HEK293 (cell line): ENCODE measurements at regions not wholly inside any gene's neighbourhood (a gene's known extent, or its start where the extent isn't known, plus 50 kb on each side); places are given as distances from the start of the nearest gene placed in this dataset.

ENCODE experiments used
- CTCF ChIA-PET: fragments of 350-600 bp; formaldehyde crosslinking; extraction: SDS; loops from one replicate; lab custom pipeline; 2021; ENCODE audit warnings: antibody characterized with exemption; lab: Yijun Ruan, JAX
- POLR2A ChIA-PET: fragments of 300-600 bp; formaldehyde crosslinking; extraction: SDS; loops from one replicate; lab custom pipeline; 2020; ENCODE audit warnings: antibody characterized with exemption, inconsistent platforms; lab: Yijun Ruan, JAX
- H3K27ac ChIP-seq: fragments of 200-500 bp; sonication (Bioruptor generic); 2 replicates; pipeline ENCODE4 v1.5.1; 2014; ENCODE audit warnings: low read depth, low read length, control low read depth, inconsistent platforms; ENCODE audit errors: extremely low read depth
- H3K36me3 ChIP-seq, 2 experiments: fragments of 200-500 bp in 1 of 2; sonication (Bioruptor generic) in 1 of 2; 1 replicate in 1 of 2; 2 replicates in 1 of 2; pipeline ENCODE4 v1.5.1; 2014 to 2017; ENCODE audit warnings: inconsistent platforms in 2 of 2, low read length in 2 of 2; ENCODE audit not compliant: control insufficient read depth in 2 of 2, insufficient read depth in 1 of 2
- H3K4me1 ChIP-seq: fragments of 200-500 bp; sonication (Bioruptor generic); 2 replicates; pipeline ENCODE4 v1.5.1; 2014; ENCODE audit warnings: mild to moderate bottlenecking, low read length, inconsistent platforms; ENCODE audit not compliant: control insufficient read depth, insufficient read depth
- H3K4me3 ChIP-seq: 2 replicates; pipeline ENCODE4 v1.5.1; 2011; ENCODE audit warnings: low read depth, mild to moderate bottlenecking, control low read depth, low read length, moderate library complexity
- H3K9me3 ChIP-seq: fragments of 200-500 bp; sonication (Bioruptor generic); 2 replicates; pipeline ENCODE4 v1.5.1; 2014; ENCODE audit warnings: low read depth, low read length, inconsistent platforms; ENCODE audit not compliant: control insufficient read depth, insufficient read depth
- GLI4 ChIP-seq: fragments of 450-650 bp; formaldehyde crosslinking; IDR thresholded peaks from 2 replicates; pipeline ENCODE4 v1.5.1; 2016; ENCODE audit warnings: missing biosample characterization, missing genetic modification characterization
- KLF9 ChIP-seq: fragments of 450-650 bp; formaldehyde crosslinking; IDR thresholded peaks from 2 replicates; pipeline ENCODE4 v1.5.1; 2016; ENCODE audit warnings: missing biosample characterization, missing genetic modification characterization, low read depth
- TRIM28 ChIP-seq: IDR thresholded peaks from 2 replicates; pipeline ENCODE4 v1.6.1; 2011; ENCODE audit warnings: low read length, control low read depth, borderline replicate concordance
- WT1 ChIP-seq: fragments of 450-650 bp; formaldehyde crosslinking; IDR thresholded peaks from 2 replicates; pipeline ENCODE4 v1.5.1; 2016; ENCODE audit warnings: missing biosample characterization, missing genetic modification characterization
- YY1 ChIP-seq: fragments of 450-650 bp; formaldehyde crosslinking; IDR thresholded peaks from 2 replicates; pipeline ENCODE4 v1.5.1; 2018; ENCODE audit warnings: missing biosample characterization, missing genetic modification characterization
- ZFP3 ChIP-seq: fragments of 450-650 bp; formaldehyde crosslinking; IDR thresholded peaks from 2 replicates; pipeline ENCODE4 v1.5.1; 2016; ENCODE audit warnings: low read depth, missing biosample characterization, missing genetic modification characterization
- ZNF10 ChIP-seq: fragments of 450-650 bp; formaldehyde crosslinking; IDR thresholded peaks from 2 replicates; pipeline ENCODE4 v1.5.1; 2017; ENCODE audit warnings: missing biosample characterization, missing genetic modification characterization
- ZNF121 ChIP-seq: fragments of 450-650 bp; formaldehyde crosslinking; IDR thresholded peaks from 2 replicates; pipeline ENCODE4 v1.5.1; 2016; ENCODE audit warnings: missing biosample characterization, missing genetic modification characterization
- ZNF146 ChIP-seq: fragments of 450-650 bp; formaldehyde crosslinking; IDR thresholded peaks from 2 replicates; pipeline ENCODE4 v1.5.1; 2016; ENCODE audit warnings: missing biosample characterization, missing genetic modification characterization
- ZNF175 ChIP-seq: fragments of 450-650 bp; formaldehyde crosslinking; IDR thresholded peaks from 2 replicates; pipeline ENCODE4 v1.5.1; 2016; ENCODE audit warnings: missing biosample characterization, missing genetic modification characterization
- ZNF23 ChIP-seq: fragments of 450-650 bp; formaldehyde crosslinking; IDR thresholded peaks from 2 replicates; pipeline ENCODE4 v1.5.1; 2016; ENCODE audit warnings: missing biosample characterization, missing genetic modification characterization, borderline replicate concordance
- ZNF274 ChIP-seq, 2 experiments: fragments of 200-500 bp in 1 of 2; fragments of 450-650 bp in 1 of 2; sonication (Bioruptor generic) in 1 of 2; formaldehyde crosslinking in 1 of 2; IDR thresholded peaks; 2 replicates each; pipeline versions ENCODE4 v1.5.1 to v1.6.1; 2014 to 2016; ENCODE audit warnings: borderline replicate concordance in 1 of 2, inconsistent platforms in 1 of 2, low read length in 1 of 2, missing biosample characterization in 1 of 2, missing genetic modification characterization in 1 of 2
- ZNF311 ChIP-seq: fragments of 450-650 bp; formaldehyde crosslinking; IDR thresholded peaks from 2 replicates; pipeline ENCODE4 v1.5.1; 2017; ENCODE audit warnings: missing biosample characterization, missing genetic modification characterization, borderline replicate concordance
- ZNF416 ChIP-seq: fragments of 450-650 bp; formaldehyde crosslinking; IDR thresholded peaks from 2 replicates; pipeline ENCODE4 v1.5.1; 2016; ENCODE audit warnings: missing biosample characterization, missing genetic modification characterization
- ZNF501 ChIP-seq: fragments of 450-650 bp; formaldehyde crosslinking; IDR thresholded peaks from 2 replicates; pipeline ENCODE4 v1.5.1; 2016; ENCODE audit warnings: missing biosample characterization, missing genetic modification characterization
- ZNF514 ChIP-seq: fragments of 450-650 bp; formaldehyde crosslinking; IDR thresholded peaks from 2 replicates; pipeline ENCODE4 v1.5.1; 2016; ENCODE audit warnings: missing biosample characterization, missing genetic modification characterization
- ZNF521 ChIP-seq: fragments of 450-650 bp; formaldehyde crosslinking; IDR thresholded peaks from 2 replicates; pipeline ENCODE4 v1.5.1; 2017; ENCODE audit warnings: missing biosample characterization, mild to moderate bottlenecking, missing genetic modification characterization
- ZNF544 ChIP-seq: fragments of 450-650 bp; formaldehyde crosslinking; IDR thresholded peaks from 2 replicates; pipeline ENCODE4 v1.5.0; 2017; ENCODE audit warnings: missing biosample characterization, missing genetic modification characterization
- ZNF558 ChIP-seq: fragments of 450-650 bp; formaldehyde crosslinking; IDR thresholded peaks from 2 replicates; pipeline ENCODE4 v1.5.1; 2016; ENCODE audit warnings: missing biosample characterization, missing genetic modification characterization
- ZNF560 ChIP-seq: fragments of 450-650 bp; formaldehyde crosslinking; IDR thresholded peaks from 2 replicates; pipeline ENCODE4 v1.5.1; 2017; ENCODE audit warnings: missing biosample characterization, missing genetic modification characterization, borderline replicate concordance
- ZNF596 ChIP-seq: fragments of 450-650 bp; IDR thresholded peaks from 2 replicates; pipeline ENCODE4 v1.5.0; 2018; ENCODE audit warnings: missing biosample characterization, mild to moderate bottlenecking, missing genetic modification characterization, moderate library complexity
- ZNF600 ChIP-seq: fragments of 450-650 bp; formaldehyde crosslinking; IDR thresholded peaks from 2 replicates; pipeline ENCODE4 v1.5.1; 2016; ENCODE audit warnings: missing biosample characterization, missing genetic modification characterization
- ZNF701 ChIP-seq: fragments of 450-650 bp; formaldehyde crosslinking; IDR thresholded peaks from 2 replicates; pipeline ENCODE4 v1.5.1; 2016; ENCODE audit warnings: missing biosample characterization, missing genetic modification characterization
- ZNF707 ChIP-seq: fragments of 450-650 bp; formaldehyde crosslinking; IDR thresholded peaks from 2 replicates; pipeline ENCODE4 v1.5.1; 2016; ENCODE audit warnings: missing biosample characterization, missing genetic modification characterization
- ZNF785 ChIP-seq: fragments of 450-650 bp; formaldehyde crosslinking; IDR thresholded peaks from 2 replicates; pipeline ENCODE4 v1.5.1; 2016; ENCODE audit warnings: missing biosample characterization, missing genetic modification characterization
- ZSCAN30 ChIP-seq: fragments of 450-650 bp; IDR thresholded peaks from 2 replicates; pipeline ENCODE4 v1.5.1; 2018; ENCODE audit warnings: missing biosample characterization, mild to moderate bottlenecking, missing genetic modification characterization, moderate library complexity
- TF ChIP-seq, protein P1 (sequence below): fragments of 450-650 bp; formaldehyde crosslinking; IDR thresholded peaks from 2 replicates; pipeline ENCODE4 v1.5.1; 2016; ENCODE audit warnings: missing biosample characterization, missing genetic modification characterization
- TF ChIP-seq, protein P2 (sequence below): fragments of 450-650 bp; formaldehyde crosslinking; optimal IDR thresholded peaks from 2 replicates; pipeline ENCODE3; 2016; ENCODE audit warnings: missing biosample characterization, mild to moderate bottlenecking, missing genetic modification characterization
- TF ChIP-seq, protein P3 (sequence below): fragments of 450-650 bp; formaldehyde crosslinking; IDR thresholded peaks from 2 replicates; pipeline ENCODE4 v1.5.1; 2016; ENCODE audit warnings: missing biosample characterization, missing genetic modification characterization
- TF ChIP-seq, protein P4 (sequence below): fragments of 450-650 bp; formaldehyde crosslinking; IDR thresholded peaks from 2 replicates; pipeline ENCODE4 v1.5.1; 2016; ENCODE audit warnings: missing biosample characterization, missing genetic modification characterization, low read depth
- TF ChIP-seq, protein P5 (sequence below): fragments of 450-650 bp; formaldehyde crosslinking; IDR thresholded peaks from 2 replicates; pipeline ENCODE4 v1.5.1; 2016; ENCODE audit warnings: missing biosample characterization, missing genetic modification characterization

DNA sequence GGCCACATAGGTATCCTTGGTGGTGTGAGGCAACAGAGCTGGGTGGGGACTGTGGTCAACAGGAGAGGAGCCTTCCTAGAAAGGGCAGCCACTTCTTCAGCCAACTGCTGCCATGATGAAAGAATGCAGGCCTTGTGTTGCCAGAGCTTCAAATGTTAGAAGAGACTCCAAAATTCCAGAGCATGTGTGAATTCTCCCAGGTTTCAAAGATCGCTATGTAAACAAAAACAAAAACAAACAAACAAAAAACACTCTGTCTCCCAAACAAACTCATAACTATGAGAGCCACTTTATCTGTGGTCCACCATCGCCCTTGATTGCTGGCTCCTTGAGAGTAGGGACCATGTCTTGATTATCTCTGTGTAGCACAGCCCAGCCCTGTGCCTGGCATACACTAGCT lies 55.5 kb upstream of the ZNF423 start:
- CTCF ChIA-PET = interaction anchor here (0.6 to 1.8 kb wide), 2 partner anchors 10 to 89 kb away, joined by 3 to 4 read pairs; no protein-coding TSS in a partner anchor
- TF ChIP-seq GLI4 (tag by site-specific recombination) = no peak
- no peak for TF ChIP-seq ZFP3 (tag by site-specific recombination)
- TF ChIP-seq, protein P1, sequence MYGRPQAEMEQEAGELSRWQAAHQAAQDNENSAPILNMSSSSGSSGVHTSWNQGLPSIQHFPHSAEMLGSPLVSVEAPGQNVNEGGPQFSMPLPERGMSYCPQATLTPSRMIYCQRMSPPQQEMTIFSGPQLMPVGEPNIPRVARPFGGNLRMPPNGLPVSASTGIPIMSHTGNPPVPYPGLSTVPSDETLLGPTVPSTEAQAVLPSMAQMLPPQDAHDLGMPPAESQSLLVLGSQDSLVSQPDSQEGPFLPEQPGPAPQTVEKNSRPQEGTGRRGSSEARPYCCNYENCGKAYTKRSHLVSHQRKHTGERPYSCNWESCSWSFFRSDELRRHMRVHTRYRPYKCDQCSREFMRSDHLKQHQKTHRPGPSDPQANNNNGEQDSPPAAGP (tag by site-specific recombination) = no peak
- TF ChIP-seq ZSCAN30 (tag by site-specific recombination) = no peak
- no peak for TF ChIP-seq ZNF10 (tag by site-specific recombination)
- TF ChIP-seq, protein P2, sequence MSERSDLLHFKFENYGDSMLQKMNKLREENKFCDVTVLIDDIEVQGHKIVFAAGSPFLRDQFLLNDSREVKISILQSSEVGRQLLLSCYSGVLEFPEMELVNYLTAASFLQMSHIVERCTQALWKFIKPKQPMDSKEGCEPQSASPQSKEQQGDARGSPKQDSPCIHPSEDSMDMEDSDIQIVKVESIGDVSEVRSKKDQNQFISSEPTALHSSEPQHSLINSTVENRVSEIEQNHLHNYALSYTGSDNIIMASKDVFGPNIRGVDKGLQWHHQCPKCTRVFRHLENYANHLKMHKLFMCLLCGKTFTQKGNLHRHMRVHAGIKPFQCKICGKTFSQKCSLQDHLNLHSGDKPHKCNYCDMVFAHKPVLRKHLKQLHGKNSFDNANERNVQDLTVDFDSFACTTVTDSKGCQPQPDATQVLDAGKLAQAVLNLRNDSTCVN (tag by site-specific recombination) = no peak
- no peak for TF ChIP-seq ZNF416 (tag by site-specific recombination)
- TF ChIP-seq ZNF701 = no peak
- no peak for TF ChIP-seq ZNF121
- TF ChIP-seq, protein P3, sequence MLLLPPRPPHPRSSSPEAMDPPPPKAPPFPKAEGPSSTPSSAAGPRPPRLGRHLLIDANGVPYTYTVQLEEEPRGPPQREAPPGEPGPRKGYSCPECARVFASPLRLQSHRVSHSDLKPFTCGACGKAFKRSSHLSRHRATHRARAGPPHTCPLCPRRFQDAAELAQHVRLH (tag by site-specific recombination) = no peak
- TF ChIP-seq ZNF560 (tag by site-specific recombination) = no peak
- no peak for TF ChIP-seq ZNF544
- no peak for TF ChIP-seq ZNF23 (tag by site-specific recombination)
- no peak for TF ChIP-seq ZNF501 (tag by site-specific recombination)
- no peak for TF ChIP-seq YY1 (tag by site-specific recombination)

DNA sequence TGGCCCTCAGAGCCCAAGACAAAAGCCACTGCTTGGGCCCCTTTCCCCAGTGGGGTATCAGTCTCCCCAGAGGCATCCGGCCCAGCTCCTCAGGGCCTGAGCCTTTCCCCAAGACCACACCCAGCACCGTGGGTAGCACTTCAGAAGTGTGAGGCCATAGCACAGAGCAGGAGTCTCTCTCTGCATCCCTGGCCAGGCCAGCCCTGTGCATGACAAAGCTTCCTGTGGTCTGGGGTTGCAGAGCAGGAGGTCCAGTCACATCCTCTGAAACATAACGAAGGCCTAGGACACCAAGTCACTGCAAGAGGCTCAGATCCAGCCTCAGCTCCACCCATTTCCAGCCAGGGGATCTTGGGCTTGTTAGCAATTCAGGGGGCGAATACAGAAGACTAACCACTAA lies 56.8 kb upstream of the ZNF423 start:
- Histone ChIP-seq H3K4me3 (no peak overlapping the region), H3K9me3 (no peaks in the 10 kb centered on the region), H3K4me1 (no peaks in the 10 kb centered on the region), H3K36me3 (no peaks in the 10 kb centered on the region), H3K27ac (no peak overlapping the region)
- no peak for TF ChIP-seq WT1 (tag by site-specific recombination)
- no peak for TF ChIP-seq TRIM28
- TF ChIP-seq ZNF175 (tag by site-specific recombination) = no peak
- no peak for TF ChIP-seq ZNF311 (tag by site-specific recombination)
- TF ChIP-seq ZFP3 (tag by site-specific recombination) = no peak
- no peak for TF ChIP-seq ZNF600
- no peak for TF ChIP-seq KLF9 (tag by site-specific recombination)
- no peak for TF ChIP-seq ZNF707 (tag by site-specific recombination)
- TF ChIP-seq, protein P4, sequence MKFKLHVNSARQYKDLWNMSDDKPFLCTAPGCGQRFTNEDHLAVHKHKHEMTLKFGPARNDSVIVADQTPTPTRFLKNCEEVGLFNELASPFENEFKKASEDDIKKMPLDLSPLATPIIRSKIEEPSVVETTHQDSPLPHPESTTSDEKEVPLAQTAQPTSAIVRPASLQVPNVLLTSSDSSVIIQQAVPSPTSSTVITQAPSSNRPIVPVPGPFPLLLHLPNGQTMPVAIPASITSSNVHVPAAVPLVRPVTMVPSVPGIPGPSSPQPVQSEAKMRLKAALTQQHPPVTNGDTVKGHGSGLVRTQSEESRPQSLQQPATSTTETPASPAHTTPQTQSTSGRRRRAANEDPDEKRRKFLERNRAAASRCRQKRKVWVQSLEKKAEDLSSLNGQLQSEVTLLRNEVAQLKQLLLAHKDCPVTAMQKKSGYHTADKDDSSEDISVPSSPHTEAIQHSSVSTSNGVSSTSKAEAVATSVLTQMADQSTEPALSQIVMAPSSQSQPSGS (tag by site-specific recombination) = no peak
- TF ChIP-seq ZNF521 (tag by site-specific recombination) = no peak
- no peak for TF ChIP-seq ZNF596 (tag by site-specific recombination)
- TF ChIP-seq ZNF146 = no peak
- TF ChIP-seq ZNF785 (tag by site-specific recombination) = no peak
- no peak for TF ChIP-seq ZNF274 (IDR thresholded peaks at IDR 0.05; ENCODE audit: low read length)
- no peak for TF ChIP-seq ZNF274 (tag by site-specific recombination; IDR thresholded peaks at IDR 0.05; ENCODE audit: borderline replicate concordance)
- TF ChIP-seq ZNF514 (tag by site-specific recombination) = no peak
- TF ChIP-seq ZNF558 = no peak
- TF ChIP-seq, protein P5, sequence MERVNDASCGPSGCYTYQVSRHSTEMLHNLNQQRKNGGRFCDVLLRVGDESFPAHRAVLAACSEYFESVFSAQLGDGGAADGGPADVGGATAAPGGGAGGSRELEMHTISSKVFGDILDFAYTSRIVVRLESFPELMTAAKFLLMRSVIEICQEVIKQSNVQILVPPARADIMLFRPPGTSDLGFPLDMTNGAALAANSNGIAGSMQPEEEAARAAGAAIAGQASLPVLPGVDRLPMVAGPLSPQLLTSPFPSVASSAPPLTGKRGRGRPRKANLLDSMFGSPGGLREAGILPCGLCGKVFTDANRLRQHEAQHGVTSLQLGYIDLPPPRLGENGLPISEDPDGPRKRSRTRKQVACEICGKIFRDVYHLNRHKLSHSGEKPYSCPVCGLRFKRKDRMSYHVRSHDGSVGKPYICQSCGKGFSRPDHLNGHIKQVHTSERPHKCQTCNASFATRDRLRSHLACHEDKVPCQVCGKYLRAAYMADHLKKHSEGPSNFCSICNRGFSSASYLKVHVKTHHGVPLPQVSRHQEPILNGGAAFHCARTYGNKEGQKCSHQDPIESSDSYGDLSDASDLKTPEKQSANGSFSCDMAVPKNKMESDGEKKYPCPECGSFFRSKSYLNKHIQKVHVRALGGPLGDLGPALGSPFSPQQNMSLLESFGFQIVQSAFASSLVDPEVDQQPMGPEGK = no peak
- ChIA-PET POLR2A (no interaction called here), CTCF (interaction anchor here (0.6 to 2.0 kb wide), 6 partner anchors 9 to 1204 kb away, joined by 3 to 9 read pairs (median 4); no protein-coding TSS in a partner anchor)

More for the DNA sequence above, 55.5 kb upstream of the ZNF423 start:
- POLR2A ChIA-PET = no interaction called here
- Histone ChIP-seq H3K36me3 (no peaks in the 10 kb centered on the region), H3K9me3 (no peaks in the 10 kb centered on the region), H3K27ac (no peak overlapping the region), H3K4me3 (no peak overlapping the region), H3K4me1 (no peaks in the 10 kb centered on the region)
